Ishikawa (cell line): ENCODE measurements at regions not wholly inside any gene's neighbourhood (a gene's known extent, or its start where the extent isn't known, plus 50 kb on each side); places are given as distances from the start of the nearest gene placed in this dataset.

Experiments
- CEBPB ChIP-seq: IDR thresholded peaks from 2 replicates; pipeline ENCODE4 v1.6.1; 2012
- CREB1 ChIP-seq: IDR thresholded peaks from 2 replicates; pipeline ENCODE4 v1.6.1; 2012; ENCODE audit warnings: low read depth
- EGR1 ChIP-seq: IDR thresholded peaks from 2 replicates; pipeline ENCODE4 v1.6.1; 2012
- EP300 ChIP-seq: IDR thresholded peaks from 2 replicates; pipeline ENCODE4 v1.6.1; 2012; ENCODE audit warnings: borderline replicate concordance
- FOXM1 ChIP-seq: IDR thresholded peaks from 2 replicates; pipeline ENCODE4 v1.6.1; 2012; ENCODE audit warnings: low read depth, borderline replicate concordance
- NFIC ChIP-seq: IDR thresholded peaks from 2 replicates; pipeline ENCODE4 v1.6.1; 2012
- RAD21 ChIP-seq: IDR thresholded peaks from 2 replicates; pipeline ENCODE4 v1.6.1; 2012; ENCODE audit warnings: low read depth
- TAF1 ChIP-seq: IDR thresholded peaks from 2 replicates; pipeline ENCODE4 v1.6.1; 2012; ENCODE audit warnings: low read depth, mild to moderate bottlenecking
- TCF12 ChIP-seq: IDR thresholded peaks from 2 replicates; pipeline ENCODE4 v1.6.1; 2012; ENCODE audit warnings: low read depth
- TEAD4 ChIP-seq: IDR thresholded peaks from 2 replicates; pipeline ENCODE4 v1.6.1; 2012
- YY1 ChIP-seq: IDR thresholded peaks from 2 replicates; pipeline ENCODE4 v1.6.1; 2012; ENCODE audit warnings: low read depth
- ZBTB7A ChIP-seq: IDR thresholded peaks from 2 replicates; pipeline ENCODE4 v1.6.1; 2012; ENCODE audit warnings: low read depth
- TF ChIP-seq, protein P1 (sequence below): IDR thresholded peaks from 2 replicates; pipeline ENCODE4 v1.6.1; 2012
- TF ChIP-seq, protein P2 (sequence below): IDR thresholded peaks from 2 replicates; pipeline ENCODE4 v1.6.1; 2012; ENCODE audit warnings: low read depth, mild to moderate bottlenecking

DNA sequence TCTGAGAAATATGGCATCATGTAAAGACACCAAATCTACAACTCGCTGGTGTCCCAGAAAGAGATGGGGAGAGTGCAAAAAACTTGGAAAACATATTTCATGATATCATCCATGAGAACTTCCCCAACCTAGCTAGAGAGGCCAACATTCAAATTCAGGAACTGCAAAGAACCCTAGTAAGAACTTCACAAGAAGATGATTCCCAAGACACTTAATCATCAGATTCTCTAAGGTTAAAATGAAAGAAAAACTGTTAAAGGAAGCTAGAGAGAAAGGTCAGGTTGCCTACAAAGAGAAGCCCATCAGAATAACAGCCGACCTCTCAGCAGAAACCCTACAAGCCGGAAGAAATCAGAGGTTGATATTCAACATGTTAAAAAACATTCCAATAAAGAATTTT lies 95.5 kb upstream of the PRLR start:
- TF ChIP-seq ZBTB7A (no peak), EP300 (no peak), RAD21 (no peak), CREB1 (no peak), TEAD4 (no peak), TAF1 (no peak), EGR1 (no peak), CEBPB (no peak), YY1 (no peak), FOXM1 (no peak), NFIC (no peak), TCF12 (no peak)
- TF ChIP-seq, protein P1, sequence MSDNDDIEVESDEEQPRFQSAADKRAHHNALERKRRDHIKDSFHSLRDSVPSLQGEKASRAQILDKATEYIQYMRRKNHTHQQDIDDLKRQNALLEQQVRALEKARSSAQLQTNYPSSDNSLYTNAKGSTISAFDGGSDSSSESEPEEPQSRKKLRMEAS, result no peak
- TF ChIP-seq, protein P2, sequence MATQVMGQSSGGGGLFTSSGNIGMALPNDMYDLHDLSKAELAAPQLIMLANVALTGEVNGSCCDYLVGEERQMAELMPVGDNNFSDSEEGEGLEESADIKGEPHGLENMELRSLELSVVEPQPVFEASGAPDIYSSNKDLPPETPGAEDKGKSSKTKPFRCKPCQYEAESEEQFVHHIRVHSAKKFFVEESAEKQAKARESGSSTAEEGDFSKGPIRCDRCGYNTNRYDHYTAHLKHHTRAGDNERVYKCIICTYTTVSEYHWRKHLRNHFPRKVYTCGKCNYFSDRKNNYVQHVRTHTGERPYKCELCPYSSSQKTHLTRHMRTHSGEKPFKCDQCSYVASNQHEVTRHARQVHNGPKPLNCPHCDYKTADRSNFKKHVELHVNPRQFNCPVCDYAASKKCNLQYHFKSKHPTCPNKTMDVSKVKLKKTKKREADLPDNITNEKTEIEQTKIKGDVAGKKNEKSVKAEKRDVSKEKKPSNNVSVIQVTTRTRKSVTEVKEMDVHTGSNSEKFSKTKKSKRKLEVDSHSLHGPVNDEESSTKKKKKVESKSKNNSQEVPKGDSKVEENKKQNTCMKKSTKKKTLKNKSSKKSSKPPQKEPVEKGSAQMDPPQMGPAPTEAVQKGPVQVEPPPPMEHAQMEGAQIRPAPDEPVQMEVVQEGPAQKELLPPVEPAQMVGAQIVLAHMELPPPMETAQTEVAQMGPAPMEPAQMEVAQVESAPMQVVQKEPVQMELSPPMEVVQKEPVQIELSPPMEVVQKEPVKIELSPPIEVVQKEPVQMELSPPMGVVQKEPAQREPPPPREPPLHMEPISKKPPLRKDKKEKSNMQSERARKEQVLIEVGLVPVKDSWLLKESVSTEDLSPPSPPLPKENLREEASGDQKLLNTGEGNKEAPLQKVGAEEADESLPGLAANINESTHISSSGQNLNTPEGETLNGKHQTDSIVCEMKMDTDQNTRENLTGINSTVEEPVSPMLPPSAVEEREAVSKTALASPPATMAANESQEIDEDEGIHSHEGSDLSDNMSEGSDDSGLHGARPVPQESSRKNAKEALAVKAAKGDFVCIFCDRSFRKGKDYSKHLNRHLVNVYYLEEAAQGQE, result no peak
